MM.1S (cell line): ENCODE measurements at regions not wholly inside any gene's neighbourhood (a gene's known extent, or its start where the extent isn't known, plus 50 kb on each side); places are given as distances from the start of the nearest gene placed in this dataset.

Experiments used
- DNase-seq: peaks from one replicate; pipeline ENCODE4 v3.0.0-alpha.2; 2015
- H2AFZ ChIP-seq: fragments of 300-600 bp; sonication (generic); 2 replicates; pipeline ENCODE4 v1.6.0; 2016; ENCODE audit warnings: antibody characterized with exemption, low read length
- H3F3A ChIP-seq: fragments of 300-600 bp; sonication (generic); 2 replicates; pipeline ENCODE4 v1.6.1; 2016; ENCODE audit warnings: mild to moderate bottlenecking, antibody characterized with exemption, low read length, moderate library complexity, mixed read lengths; ENCODE audit not compliant: insufficient read depth
- H3K27ac ChIP-seq: fragments of 300-600 bp; sonication (generic); 2 replicates; pipeline ENCODE4 v1.5.1; 2016; ENCODE audit warnings: mild to moderate bottlenecking, low read length
- H3K27me3 ChIP-seq: fragments of 300-600 bp; sonication (generic); replicated peaks from 2 replicates; pipeline ENCODE4 v1.6.0; 2016; ENCODE audit warnings: low read length; ENCODE audit not compliant: insufficient read depth
- H3K36me3 ChIP-seq: fragments of 300-600 bp; sonication (generic); replicated peaks from 2 replicates; pipeline ENCODE4 v1.6.1; 2016; ENCODE audit warnings: mild to moderate bottlenecking, low read length, mixed read lengths; ENCODE audit not compliant: insufficient read depth
- H3K4me1 ChIP-seq: fragments of 300-600 bp; sonication (generic); 2 replicates; pipeline ENCODE4 v1.6.1; 2016; ENCODE audit warnings: low read length, mixed read lengths
- H3K4me2 ChIP-seq: fragments of 300-600 bp; sonication (generic); 2 replicates; pipeline ENCODE4 v1.6.0; 2016; ENCODE audit warnings: low read depth, low read length
- H3K4me3 ChIP-seq: fragments of 300-600 bp; sonication (generic); 2 replicates; pipeline ENCODE4 v1.5.1; 2016; ENCODE audit warnings: low read length, mixed read lengths
- H3K79me2 ChIP-seq: fragments of 300-600 bp; sonication (generic); 2 replicates; pipeline ENCODE4 v1.6.1; 2016; ENCODE audit warnings: mixed run types, low read length, mixed read lengths
- H3K9ac ChIP-seq: fragments of 300-600 bp; sonication (generic); 2 replicates; pipeline ENCODE4 v1.6.1; 2016; ENCODE audit warnings: low read length, mixed read lengths
- H3K9me2 ChIP-seq: fragments of 300-600 bp; sonication (generic); replicated peaks from 2 replicates; pipeline ENCODE4 v1.6.1; 2016; ENCODE audit warnings: mild to moderate bottlenecking, low read length, mixed read lengths; ENCODE audit not compliant: insufficient read depth
- H3K9me3 ChIP-seq: fragments of 300-600 bp; sonication (generic); replicated peaks from 2 replicates; pipeline ENCODE4 v1.6.1; 2016; ENCODE audit warnings: mild to moderate bottlenecking, low read length, mixed read lengths; ENCODE audit not compliant: insufficient read depth
- H4K20me1 ChIP-seq: fragments of 300-600 bp; sonication (generic); 2 replicates; pipeline ENCODE4 v1.6.1; 2016; ENCODE audit warnings: mild to moderate bottlenecking, low read length, moderate library complexity, mixed read lengths; ENCODE audit not compliant: insufficient read depth
- EZH2 ChIP-seq: fragments of 300-600 bp; sonication (generic); optimal IDR thresholded peaks from 2 replicates; pipeline ENCODE3; 2017; ENCODE audit warnings: low read depth, mild to moderate bottlenecking, antibody characterized with exemption, low read length, mixed read lengths
- EZH2phosphoT487 ChIP-seq: fragments of 300-600 bp; sonication (generic); IDR thresholded peaks from 2 replicates; pipeline ENCODE4 v1.6.1; 2018; ENCODE audit warnings: antibody characterized with exemption, low read length
- TF ChIP-seq, protein P1 (sequence below): fragments of 300-600 bp; sonication (generic); IDR thresholded peaks from 2 replicates; pipeline ENCODE4 v1.5.1; 2016; ENCODE audit warnings: antibody characterized with exemption, low read length, mixed read lengths

DNA sequence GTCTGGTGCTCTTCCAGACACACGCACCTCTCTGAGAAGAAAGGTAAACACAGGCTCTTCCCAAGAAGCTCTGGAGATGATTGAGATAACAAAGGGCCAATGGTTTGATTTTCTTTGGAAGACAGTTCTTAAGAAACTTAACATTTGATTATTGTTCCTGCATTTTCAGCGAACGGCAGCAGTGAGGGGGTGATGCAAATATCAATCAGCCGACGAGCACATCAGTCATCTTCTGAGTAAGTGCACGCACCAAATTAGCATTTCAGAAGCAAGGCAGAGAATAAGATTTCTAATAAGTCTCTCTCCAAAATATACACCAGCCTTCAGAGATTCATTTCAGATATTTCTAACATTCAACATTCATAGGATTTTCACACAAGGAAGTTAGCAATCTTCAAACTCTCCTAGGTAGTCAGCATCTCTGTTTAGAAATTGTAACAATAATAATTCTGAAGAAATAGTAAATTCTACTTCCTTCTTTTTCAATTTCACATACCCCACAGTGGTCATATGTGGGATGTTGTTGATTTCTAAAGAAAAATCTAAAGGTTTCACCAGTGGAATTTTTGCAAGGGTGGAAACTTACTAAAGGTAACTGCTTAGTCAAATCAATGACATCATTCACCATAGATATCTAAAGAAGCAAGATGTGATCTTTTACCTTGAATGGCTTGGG, 250.3 kb downstream of the SEC61B start:
- no peak for DNase-seq
- no peaks in the 10 kb centered on the region for H3F3A ChIP-seq
- TF ChIP-seq EZH2 (no peak), EZH2phosphoT487 (no peak)
- TF ChIP-seq, protein P1, sequence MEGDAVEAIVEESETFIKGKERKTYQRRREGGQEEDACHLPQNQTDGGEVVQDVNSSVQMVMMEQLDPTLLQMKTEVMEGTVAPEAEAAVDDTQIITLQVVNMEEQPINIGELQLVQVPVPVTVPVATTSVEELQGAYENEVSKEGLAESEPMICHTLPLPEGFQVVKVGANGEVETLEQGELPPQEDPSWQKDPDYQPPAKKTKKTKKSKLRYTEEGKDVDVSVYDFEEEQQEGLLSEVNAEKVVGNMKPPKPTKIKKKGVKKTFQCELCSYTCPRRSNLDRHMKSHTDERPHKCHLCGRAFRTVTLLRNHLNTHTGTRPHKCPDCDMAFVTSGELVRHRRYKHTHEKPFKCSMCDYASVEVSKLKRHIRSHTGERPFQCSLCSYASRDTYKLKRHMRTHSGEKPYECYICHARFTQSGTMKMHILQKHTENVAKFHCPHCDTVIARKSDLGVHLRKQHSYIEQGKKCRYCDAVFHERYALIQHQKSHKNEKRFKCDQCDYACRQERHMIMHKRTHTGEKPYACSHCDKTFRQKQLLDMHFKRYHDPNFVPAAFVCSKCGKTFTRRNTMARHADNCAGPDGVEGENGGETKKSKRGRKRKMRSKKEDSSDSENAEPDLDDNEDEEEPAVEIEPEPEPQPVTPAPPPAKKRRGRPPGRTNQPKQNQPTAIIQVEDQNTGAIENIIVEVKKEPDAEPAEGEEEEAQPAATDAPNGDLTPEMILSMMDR: no peak
- no peaks in the 10 kb centered on the region for H3K4me1 ChIP-seq
- H3K27ac ChIP-seq: no peak overlapping the region
- no peaks in the 10 kb centered on the region for H3K27me3 ChIP-seq
- H3K4me2 ChIP-seq: no peak overlapping the region
- no peak overlapping the region for H2AFZ ChIP-seq
- no peak overlapping the region for H3K9ac ChIP-seq
- no peaks in the 10 kb centered on the region for H4K20me1 ChIP-seq
- no peaks in the 10 kb centered on the region for H3K79me2 ChIP-seq
- no peaks in the 10 kb centered on the region for H3K36me3 ChIP-seq
- H3K9me2 ChIP-seq: no peaks in the 10 kb centered on the region
- H3K4me3 ChIP-seq: no peak overlapping the region
- H3K9me3 ChIP-seq: no peaks in the 10 kb centered on the region

DNA sequence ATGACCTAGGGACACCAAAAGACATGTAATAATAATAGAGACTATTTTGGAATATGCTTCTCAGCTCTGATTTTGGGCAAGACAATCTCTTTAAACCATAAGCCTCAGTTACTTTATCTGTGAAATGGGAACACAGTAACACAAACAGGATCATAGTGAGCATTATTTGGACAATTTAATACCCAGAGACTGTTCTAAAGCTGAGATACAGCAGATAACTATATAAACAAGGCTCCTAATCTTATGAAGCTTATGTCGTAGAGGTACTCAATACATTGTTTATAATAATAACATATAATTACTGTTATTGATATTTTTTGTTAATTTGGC, 250.8 kb downstream of the SEC61B start:
- no peak overlapping the region for H3K27ac ChIP-seq
- no peaks in the 10 kb centered on the region for H3K79me2 ChIP-seq
- H2AFZ ChIP-seq: no peak overlapping the region
- no peaks in the 10 kb centered on the region for H4K20me1 ChIP-seq
- no peak overlapping the region for H3K4me3 ChIP-seq
- H3K27me3 ChIP-seq: no peaks in the 10 kb centered on the region
- no peak for DNase-seq
- no peaks in the 10 kb centered on the region for H3K36me3 ChIP-seq
- no peaks in the 10 kb centered on the region for H3K4me1 ChIP-seq
- no peak overlapping the region for H3K4me2 ChIP-seq
- no peaks in the 10 kb centered on the region for H3K9me3 ChIP-seq
- H3K9ac ChIP-seq: no peak overlapping the region
- TF ChIP-seq EZH2 (no peak), EZH2phosphoT487 (no peak)
- TF ChIP-seq, protein P1: no peak
- H3K9me2 ChIP-seq: no peaks in the 10 kb centered on the region
- no peaks in the 10 kb centered on the region for H3F3A ChIP-seq

DNA sequence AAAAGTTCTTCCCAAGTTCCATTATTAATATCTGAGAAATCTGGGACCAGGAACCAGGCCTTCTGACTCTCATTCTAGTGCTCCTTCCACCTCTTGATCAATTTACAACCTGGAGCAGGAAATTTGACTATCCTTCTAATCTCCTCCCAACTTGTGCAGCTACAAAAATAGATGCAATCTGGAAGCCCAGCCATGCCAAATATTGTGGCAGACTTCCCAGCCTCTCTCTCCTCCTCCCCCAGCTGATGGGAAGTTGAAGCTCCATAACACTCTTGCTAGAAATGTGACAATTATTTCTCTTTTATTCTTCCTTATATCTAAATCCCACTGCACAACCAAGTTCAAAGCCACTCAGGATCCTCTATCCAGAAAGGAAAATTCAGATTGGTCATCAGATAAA, 252.1 kb downstream of the SEC61B start:
- no peak for TF ChIP-seq EZH2phosphoT487
- TF ChIP-seq, protein P1: no peak
- no peak for TF ChIP-seq EZH2
- no peak overlapping the region for H3K27ac ChIP-seq
- H3F3A ChIP-seq: no peaks in the 10 kb centered on the region
- no peak overlapping the region for H2AFZ ChIP-seq
- no peak overlapping the region for H3K4me3 ChIP-seq
- DNase-seq: no peak
- no peaks in the 10 kb centered on the region for H3K27me3 ChIP-seq
- H3K4me1 ChIP-seq: no peaks in the 10 kb centered on the region
- no peak overlapping the region for H3K4me2 ChIP-seq
- no peaks in the 10 kb centered on the region for H3K9me2 ChIP-seq
- H4K20me1 ChIP-seq: no peaks in the 10 kb centered on the region
- H3K9ac ChIP-seq: no peak overlapping the region
- no peaks in the 10 kb centered on the region for H3K9me3 ChIP-seq
- H3K36me3 ChIP-seq: no peaks in the 10 kb centered on the region
- no peaks in the 10 kb centered on the region for H3K79me2 ChIP-seq
